ENCODE measurements at regions not wholly inside any gene's neighbourhood (a gene's known extent, or its start where the extent isn't known, plus 50 kb on each side); places are given as distances from the start of the nearest gene placed in this dataset.

DNA sequence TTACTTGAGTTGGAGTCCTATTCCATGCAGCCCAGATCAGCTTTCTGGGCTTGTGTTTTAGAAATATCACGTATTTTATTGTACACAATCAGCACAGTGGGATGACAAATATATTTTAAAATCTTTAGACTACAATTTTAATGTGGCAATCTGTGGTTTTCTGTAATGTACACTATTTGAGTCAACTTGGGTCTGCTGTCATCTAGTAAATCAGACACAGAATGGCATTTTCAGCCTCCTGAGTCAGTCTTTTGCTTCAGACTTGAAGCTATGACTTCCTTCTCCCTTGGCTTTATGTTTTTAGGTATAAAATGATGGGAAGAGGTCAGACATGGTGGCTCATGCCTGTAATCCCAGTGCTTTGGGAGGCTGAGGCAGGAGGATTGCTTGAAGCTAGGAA is 232.1 kb downstream of the NECTIN3 start (continued):
- TF ChIP-seq, protein P1, sequence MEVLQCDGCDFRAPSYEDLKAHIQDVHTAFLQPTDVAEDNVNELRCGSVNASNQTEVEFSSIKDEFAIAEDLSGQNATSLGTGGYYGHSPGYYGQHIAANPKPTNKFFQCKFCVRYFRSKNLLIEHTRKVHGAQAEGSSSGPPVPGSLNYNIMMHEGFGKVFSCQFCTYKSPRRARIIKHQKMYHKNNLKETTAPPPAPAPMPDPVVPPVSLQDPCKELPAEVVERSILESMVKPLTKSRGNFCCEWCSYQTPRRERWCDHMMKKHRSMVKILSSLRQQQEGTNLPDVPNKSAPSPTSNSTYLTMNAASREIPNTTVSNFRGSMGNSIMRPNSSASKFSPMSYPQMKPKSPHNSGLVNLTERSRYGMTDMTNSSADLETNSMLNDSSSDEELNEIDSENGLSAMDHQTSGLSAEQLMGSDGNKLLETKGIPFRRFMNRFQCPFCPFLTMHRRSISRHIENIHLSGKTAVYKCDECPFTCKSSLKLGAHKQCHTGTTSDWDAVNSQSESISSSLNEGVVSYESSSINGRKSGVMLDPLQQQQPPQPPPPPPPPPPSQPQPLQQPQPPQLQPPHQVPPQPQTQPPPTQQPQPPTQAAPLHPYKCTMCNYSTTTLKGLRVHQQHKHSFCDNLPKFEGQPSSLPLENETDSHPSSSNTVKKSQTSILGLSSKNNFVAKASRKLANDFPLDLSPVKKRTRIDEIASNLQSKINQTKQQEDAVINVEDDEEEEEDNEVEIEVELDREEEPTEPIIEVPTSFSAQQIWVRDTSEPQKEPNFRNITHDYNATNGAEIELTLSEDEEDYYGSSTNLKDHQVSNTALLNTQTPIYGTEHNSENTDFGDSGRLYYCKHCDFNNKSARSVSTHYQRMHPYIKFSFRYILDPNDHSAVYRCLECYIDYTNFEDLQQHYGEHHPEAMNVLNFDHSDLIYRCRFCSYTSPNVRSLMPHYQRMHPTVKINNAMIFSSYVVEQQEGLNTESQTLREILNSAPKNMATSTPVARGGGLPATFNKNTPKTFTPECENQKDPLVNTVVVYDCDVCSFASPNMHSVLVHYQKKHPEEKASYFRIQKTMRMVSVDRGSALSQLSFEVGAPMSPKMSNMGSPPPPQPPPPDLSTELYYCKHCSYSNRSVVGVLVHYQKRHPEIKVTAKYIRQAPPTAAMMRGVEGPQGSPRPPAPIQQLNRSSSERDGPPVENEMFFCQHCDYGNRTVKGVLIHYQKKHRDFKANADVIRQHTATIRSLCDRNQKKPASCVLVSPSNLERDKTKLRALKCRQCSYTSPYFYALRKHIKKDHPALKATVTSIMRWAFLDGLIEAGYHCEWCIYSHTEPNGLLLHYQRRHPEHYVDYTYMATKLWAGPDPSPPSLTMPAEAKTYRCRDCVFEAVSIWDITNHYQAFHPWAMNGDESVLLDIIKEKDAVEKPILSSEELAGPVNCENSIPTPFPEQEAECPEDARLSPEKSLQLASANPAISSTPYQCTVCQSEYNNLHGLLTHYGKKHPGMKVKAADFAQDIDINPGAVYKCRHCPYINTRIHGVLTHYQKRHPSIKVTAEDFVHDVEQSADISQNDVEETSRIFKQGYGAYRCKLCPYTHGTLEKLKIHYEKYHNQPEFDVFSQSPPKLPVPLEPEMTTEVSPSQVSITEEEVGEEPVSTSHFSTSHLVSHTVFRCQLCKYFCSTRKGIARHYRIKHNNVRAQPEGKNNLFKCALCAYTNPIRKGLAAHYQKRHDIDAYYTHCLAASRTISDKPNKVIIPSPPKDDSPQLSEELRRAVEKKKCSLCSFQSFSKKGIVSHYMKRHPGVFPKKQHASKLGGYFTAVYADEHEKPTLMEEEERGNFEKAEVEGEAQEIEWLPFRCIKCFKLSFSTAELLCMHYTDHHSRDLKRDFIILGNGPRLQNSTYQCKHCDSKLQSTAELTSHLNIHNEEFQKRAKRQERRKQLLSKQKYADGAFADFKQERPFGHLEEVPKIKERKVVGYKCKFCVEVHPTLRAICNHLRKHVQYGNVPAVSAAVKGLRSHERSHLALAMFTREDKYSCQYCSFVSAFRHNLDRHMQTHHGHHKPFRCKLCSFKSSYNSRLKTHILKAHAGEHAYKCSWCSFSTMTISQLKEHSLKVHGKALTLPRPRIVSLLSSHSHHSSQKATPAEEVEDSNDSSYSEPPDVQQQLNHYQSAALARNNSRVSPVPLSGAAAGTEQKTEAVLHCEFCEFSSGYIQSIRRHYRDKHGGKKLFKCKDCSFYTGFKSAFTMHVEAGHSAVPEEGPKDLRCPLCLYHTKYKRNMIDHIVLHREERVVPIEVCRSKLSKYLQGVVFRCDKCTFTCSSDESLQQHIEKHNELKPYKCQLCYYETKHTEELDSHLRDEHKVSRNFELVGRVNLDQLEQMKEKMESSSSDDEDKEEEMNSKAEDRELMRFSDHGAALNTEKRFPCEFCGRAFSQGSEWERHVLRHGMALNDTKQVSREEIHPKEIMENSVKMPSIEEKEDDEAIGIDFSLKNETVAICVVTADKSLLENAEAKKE (CRISPR knock-in tag; IDR thresholded peaks at IDR 0.05): no peak

DNA sequence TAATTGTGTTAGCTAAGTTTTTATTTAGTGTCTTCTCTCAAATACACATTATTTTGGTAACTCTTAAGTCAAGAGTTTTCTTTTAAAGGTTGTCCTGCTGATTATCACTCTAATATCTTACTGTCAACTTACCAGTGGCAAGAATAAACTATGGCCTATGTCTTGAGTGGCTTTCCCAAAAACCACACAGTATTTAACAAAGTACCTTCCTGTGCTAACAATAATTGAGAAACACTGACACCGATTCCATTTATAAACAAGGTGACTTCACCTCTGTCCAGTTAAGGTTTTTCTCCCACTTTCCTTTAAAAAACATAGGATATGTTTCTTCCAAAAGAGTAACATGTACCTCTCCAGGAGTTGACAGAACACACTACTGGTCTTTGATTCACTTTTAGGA is 234.3 kb upstream of the CD96 start:
- Histone ChIP-seq H3K9me2 (ENCODE audit: insufficient read depth) (no peaks in the 10 kb centered on the region), H3K79me2 (replicated peaks; ENCODE audit: insufficient read depth) (no peaks in the 10 kb centered on the region), H3F3A (replicated peaks; ENCODE audit: low read depth) (no peaks in the 10 kb centered on the region), H2AFZ (no peak overlapping the region), H3K27me3 (ENCODE audit: insufficient read depth) (no peaks in the 10 kb centered on the region), H3K36me3 (ENCODE audit: insufficient read depth) (no peaks in the 10 kb centered on the region), H3K4me3 (no peak overlapping the region), H3K4me2 (no peak overlapping the region), H3K4me1 (ENCODE audit: insufficient read depth) (no peaks in the 10 kb centered on the region), H3K27ac (ENCODE audit: low read depth) (no peak overlapping the region), H4K20me1 (replicated peaks; ENCODE audit: insufficient read depth) (no peaks in the 10 kb centered on the region)
- Mint-ChIP-seq H3K4me3 (no peak overlapping the region), H3K9me3 (no peaks in the 10 kb centered on the region), H3K27me3 (ENCODE audit: insufficient read depth, low read depth, poor library complexity) (peaks cover 2% of the 10 kb centered on the region), H3K36me3 (ENCODE audit: low read depth) (no peaks in the 10 kb centered on the region), H3K27ac (no peak overlapping the region), H3K4me1 (peaks cover 3% of the 10 kb centered on the region; the same call in 2 of the 3 replicates)
- no peak for DNase-seq (ENCODE audit: low spot score)
- ATAC-seq: no peak
- TF ChIP-seq, protein P2, sequence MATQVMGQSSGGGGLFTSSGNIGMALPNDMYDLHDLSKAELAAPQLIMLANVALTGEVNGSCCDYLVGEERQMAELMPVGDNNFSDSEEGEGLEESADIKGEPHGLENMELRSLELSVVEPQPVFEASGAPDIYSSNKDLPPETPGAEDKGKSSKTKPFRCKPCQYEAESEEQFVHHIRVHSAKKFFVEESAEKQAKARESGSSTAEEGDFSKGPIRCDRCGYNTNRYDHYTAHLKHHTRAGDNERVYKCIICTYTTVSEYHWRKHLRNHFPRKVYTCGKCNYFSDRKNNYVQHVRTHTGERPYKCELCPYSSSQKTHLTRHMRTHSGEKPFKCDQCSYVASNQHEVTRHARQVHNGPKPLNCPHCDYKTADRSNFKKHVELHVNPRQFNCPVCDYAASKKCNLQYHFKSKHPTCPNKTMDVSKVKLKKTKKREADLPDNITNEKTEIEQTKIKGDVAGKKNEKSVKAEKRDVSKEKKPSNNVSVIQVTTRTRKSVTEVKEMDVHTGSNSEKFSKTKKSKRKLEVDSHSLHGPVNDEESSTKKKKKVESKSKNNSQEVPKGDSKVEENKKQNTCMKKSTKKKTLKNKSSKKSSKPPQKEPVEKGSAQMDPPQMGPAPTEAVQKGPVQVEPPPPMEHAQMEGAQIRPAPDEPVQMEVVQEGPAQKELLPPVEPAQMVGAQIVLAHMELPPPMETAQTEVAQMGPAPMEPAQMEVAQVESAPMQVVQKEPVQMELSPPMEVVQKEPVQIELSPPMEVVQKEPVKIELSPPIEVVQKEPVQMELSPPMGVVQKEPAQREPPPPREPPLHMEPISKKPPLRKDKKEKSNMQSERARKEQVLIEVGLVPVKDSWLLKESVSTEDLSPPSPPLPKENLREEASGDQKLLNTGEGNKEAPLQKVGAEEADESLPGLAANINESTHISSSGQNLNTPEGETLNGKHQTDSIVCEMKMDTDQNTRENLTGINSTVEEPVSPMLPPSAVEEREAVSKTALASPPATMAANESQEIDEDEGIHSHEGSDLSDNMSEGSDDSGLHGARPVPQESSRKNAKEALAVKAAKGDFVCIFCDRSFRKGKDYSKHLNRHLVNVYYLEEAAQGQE (IDR thresholded peaks at IDR 0.05; ENCODE audit: unreplicated experiment): no peak
- TF ChIP-seq ZNF331 (CRISPR knock-in tag; IDR thresholded peaks at IDR 0.05; ENCODE audit: low read depth) (no peak), CREB1 (CRISPR knock-in tag; IDR thresholded peaks at IDR 0.05; ENCODE audit: low read depth) (no peak), STAT1 (IDR thresholded peaks at IDR 0.05; ENCODE audit: unreplicated experiment) (no peak), ZNF114 (CRISPR knock-in tag; IDR thresholded peaks at IDR 0.05) (no peak), NANOG (IDR thresholded peaks at IDR 0.05; ENCODE audit: borderline replicate concordance) (no peak), POLR2AphosphoS5 (IDR thresholded peaks at IDR 0.05; ENCODE audit: low read depth) (no peak), JUNB (IDR thresholded peaks at IDR 0.05; ENCODE audit: unreplicated experiment) (no peak), EZH2phosphoT487 (IDR thresholded peaks at IDR 0.05; ENCODE audit: unreplicated experiment) (no peak), EZH2 (IDR thresholded peaks at IDR 0.05; ENCODE audit: low read depth, unreplicated experiment) (no peak)
- TF ChIP-seq, protein P3, sequence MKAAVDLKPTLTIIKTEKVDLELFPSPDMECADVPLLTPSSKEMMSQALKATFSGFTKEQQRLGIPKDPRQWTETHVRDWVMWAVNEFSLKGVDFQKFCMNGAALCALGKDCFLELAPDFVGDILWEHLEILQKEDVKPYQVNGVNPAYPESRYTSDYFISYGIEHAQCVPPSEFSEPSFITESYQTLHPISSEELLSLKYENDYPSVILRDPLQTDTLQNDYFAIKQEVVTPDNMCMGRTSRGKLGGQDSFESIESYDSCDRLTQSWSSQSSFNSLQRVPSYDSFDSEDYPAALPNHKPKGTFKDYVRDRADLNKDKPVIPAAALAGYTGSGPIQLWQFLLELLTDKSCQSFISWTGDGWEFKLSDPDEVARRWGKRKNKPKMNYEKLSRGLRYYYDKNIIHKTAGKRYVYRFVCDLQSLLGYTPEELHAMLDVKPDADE (IDR thresholded peaks at IDR 0.05): no peak
- TF ChIP-seq, protein P4, sequence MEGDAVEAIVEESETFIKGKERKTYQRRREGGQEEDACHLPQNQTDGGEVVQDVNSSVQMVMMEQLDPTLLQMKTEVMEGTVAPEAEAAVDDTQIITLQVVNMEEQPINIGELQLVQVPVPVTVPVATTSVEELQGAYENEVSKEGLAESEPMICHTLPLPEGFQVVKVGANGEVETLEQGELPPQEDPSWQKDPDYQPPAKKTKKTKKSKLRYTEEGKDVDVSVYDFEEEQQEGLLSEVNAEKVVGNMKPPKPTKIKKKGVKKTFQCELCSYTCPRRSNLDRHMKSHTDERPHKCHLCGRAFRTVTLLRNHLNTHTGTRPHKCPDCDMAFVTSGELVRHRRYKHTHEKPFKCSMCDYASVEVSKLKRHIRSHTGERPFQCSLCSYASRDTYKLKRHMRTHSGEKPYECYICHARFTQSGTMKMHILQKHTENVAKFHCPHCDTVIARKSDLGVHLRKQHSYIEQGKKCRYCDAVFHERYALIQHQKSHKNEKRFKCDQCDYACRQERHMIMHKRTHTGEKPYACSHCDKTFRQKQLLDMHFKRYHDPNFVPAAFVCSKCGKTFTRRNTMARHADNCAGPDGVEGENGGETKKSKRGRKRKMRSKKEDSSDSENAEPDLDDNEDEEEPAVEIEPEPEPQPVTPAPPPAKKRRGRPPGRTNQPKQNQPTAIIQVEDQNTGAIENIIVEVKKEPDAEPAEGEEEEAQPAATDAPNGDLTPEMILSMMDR (conservative IDR thresholded peaks at IDR 0.05; ENCODE audit: low read depth in 2 of 2): no peak
